MM.1S (cell line): ENCODE measurements at regions not wholly inside any gene's neighbourhood (a gene's known extent, or its start where the extent isn't known, plus 50 kb on each side); places are given as distances from the start of the nearest gene placed in this dataset.

ENCODE experiments used
- CTCF ChIP-seq: fragments of 300-600 bp; sonication (generic); IDR thresholded peaks from 2 replicates; pipeline ENCODE4 v1.5.1; 2016; ENCODE audit warnings: antibody characterized with exemption, low read length, mixed read lengths
- EZH2 ChIP-seq: fragments of 300-600 bp; sonication (generic); optimal IDR thresholded peaks from 2 replicates; pipeline ENCODE3; 2017; ENCODE audit warnings: low read depth, mild to moderate bottlenecking, antibody characterized with exemption, low read length, mixed read lengths

DNA sequence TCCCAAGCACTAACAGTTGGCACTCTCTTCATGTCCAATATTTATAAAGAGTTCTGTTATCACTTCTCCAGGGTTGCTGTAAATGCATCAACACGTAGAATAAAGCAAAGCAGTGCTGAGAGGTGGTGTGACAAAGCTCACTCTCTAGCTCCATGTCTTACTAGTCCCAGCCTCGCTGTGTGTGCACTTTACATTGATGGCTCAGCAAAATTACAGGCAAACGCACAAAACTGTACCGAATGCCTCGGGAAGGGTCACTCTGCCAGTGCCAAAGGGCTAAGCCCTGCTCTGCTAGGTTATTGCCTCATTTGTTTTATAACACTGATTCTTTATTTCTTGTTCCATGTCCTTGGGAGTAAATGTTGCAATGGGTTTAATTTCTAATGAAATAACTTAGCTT lies 1005.9 kb upstream of the WWC1 start:
- TF ChIP-seq CTCF (no peak), EZH2 (no peak)
